ENCODE measurements at regions not wholly inside any gene's neighbourhood (a gene's known extent, or its start where the extent isn't known, plus 50 kb on each side); places are given as distances from the start of the nearest gene placed in this dataset.
"Not testable (repeated sequence)": the region's sequence is repeated elsewhere in the genome, so short reads cannot be mapped to it uniquely, and the experiment has no call there.

DNA sequence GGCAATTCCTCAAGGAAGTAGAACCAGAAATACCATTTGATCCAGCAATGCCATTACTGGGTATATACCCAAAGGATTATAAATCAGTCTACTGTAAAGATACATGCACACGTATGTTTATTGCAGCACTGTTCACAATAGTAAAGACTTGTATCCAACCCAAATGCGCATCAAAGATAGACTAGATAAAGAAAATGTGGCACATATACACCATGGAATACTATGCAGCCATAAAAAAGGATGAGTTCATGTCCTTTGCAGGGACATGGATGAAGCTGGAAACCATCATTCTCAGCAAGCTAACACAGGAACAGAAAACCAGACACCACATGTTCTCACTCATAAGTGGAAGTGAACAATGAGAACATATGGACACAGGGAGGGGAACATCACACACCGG is 130.0 kb upstream of the HS3ST4 start:
- DNase-seq = not testable (repeated sequence)

- DNase-seq = not testable (repeated sequence)
These were observed 134.8 kb upstream of the HS3ST4 start for GRCh38 chr16:25556968-25557312.

DNA sequence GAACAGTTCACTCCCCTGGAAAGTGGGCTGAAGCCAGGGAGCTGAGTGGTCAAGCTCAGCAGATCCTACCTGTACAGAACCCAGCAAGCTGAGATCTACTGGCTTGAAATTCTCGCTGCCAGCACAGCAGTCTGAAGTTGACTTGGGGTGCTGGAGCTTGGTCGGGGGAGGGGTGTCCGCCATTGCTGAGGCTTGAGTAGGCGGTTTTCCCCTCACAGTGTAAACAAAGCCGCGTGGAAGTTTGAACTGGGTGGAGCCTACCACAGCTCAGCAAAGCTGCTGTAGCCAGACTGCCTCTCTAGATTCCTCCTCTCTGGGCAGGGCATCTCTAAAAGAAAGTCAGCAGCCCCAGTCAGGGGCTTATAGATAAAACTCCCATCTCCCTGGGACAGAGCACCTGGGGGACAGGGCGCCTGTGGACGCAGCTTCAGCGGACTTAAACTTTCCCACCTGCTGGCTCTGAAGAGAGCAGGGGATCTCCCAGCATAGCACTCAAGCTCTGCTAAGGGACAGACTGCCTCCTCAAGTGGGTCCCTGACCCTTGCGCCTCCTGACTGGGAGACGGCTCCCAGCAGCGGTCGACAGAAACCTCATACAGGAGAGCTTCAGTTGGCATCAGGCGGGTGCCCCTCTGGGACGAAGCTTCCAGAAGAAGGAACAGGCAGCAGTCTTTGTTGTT is 135.3 kb upstream of the HS3ST4 start:
- not testable (repeated sequence) for DNase-seq

GRCh38 chr16:25553711-25554436 is 137.9 kb upstream of the HS3ST4 start:
- DNase-seq = no peak

- DNase-seq = no peak
These were observed 141.1 kb upstream of the HS3ST4 start for GRCh38 chr16:25550647-25551046.

DNA sequence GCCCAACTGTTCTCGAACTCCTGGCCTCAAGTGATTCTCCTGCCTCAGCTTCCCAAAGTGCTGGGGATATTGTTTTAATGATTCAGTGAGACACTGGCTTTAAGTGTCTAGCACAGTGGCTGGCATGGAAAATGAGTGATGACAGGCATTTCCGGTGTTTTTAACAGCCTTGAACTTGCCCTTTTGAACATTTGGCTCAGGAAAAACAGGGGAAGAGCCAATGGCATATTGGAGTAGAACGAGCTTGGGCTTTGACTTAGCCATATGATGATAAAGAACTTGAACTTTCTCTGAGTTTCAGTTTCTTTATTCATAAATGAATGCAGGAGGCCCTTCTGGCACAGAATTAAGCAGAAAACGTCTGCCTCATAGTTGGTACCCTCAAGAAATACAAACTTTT is 145.0 kb upstream of the HS3ST4 start:
- no peak for DNase-seq

GRCh38 chr16:25544294-25544693 is 147.5 kb upstream of the HS3ST4 start:
- no peak for DNase-seq

DNA sequence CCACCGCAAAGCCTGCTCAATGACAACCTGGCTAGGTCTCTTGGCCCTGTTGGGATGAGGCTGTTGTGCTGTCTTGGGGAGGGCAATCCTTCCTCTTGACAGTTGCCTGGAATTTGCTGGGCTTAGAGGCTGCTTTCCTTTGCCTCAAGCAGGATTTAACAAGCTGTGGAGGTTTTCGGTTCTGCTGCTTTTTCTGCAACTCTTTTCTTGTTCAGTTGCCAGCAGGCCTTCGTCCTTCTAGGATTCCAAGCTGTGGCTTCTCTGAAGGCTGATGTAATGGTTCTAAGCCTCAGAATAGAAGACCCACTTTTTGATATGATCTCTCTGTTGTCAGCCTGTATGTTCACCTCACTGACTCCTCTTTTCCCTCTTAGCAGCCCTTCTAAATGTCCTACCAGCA is 149.5 kb upstream of the HS3ST4 start:
- DNase-seq = no peak

- not testable (repeated sequence) for DNase-seq
These were observed 152.0 kb upstream of the HS3ST4 start for GRCh38 chr16:25539767-25540166.

- DNase-seq = no peak
These were observed 168.6 kb upstream of the HS3ST4 start for GRCh38 chr16:25523183-25523582.

DNA sequence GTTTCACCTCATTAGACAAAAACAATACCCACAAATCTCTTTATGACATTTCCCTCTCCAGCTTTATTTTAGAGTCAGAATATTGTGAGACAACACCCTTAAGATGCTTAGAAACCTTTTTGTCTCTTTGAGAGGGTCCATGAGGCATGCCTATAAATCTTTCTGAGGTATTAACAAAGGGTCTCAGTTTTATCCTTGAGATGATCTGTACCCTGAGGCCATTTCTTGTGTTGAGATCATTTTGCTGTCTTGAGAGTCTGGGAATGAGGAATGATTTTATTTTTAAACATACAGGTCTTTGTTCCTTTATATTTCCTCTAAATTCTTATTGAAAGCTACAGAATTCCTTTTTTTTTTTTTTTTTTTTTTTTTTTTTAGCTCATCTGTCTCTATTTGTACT is 179.7 kb upstream of the HS3ST4 start:
- no peak for DNase-seq

- no peak for DNase-seq
These were observed 182.3 kb upstream of the HS3ST4 start for GRCh38 chr16:25509456-25509855.

DNA sequence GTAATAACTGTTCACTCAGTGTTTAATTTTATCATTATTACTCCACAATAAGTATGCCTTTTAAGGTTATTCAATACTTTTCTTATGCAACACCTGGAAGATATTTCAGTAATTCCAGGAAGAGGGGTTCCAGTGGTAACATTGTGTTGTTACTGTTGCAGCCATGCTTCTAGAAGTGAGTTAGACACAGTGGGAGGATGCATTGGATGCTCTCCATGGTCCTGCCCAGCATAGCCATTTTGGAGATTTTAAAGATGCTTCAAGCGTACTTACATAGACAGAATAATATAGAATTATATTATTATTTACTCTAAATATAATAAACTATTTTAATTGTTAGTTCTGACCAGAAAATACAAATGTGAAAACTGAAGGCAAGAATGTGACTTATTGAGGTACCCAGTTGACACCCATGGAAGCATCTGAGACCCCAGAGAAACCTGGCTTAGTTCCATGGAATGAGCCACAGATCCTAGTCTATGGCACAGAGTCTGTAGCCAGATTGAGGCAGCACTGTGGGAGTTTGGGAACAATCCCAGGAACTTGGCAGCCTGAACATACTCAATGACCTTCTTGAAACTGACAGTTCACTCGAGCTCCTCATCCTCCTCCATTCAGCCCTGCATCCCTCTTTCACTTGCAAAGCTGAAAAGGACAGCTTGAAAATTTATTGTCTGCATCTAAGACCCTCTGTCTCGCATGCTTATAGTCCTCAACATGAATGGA is 190.1 kb upstream of the HS3ST4 start:
- no peak for DNase-seq

DNA sequence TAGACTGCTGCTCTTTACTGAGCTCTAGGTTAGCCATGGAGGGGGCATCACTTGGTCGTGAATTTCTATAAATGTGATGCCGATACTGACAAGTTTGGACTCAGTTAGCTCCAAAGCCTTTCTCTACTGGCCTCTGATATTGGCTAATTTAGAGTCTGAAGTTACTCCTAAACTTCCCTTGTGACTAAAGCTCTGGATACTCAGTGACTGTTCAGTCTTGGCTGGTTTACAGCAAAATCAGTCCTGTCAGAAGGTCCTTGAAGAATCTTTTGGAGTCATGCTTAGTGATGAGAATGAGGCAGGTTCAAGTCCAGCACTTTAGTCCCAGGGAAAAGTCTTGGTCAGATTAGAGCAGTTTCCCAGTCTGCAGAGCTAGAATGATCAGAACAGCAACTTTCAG is 197.5 kb upstream of the HS3ST4 start:
- no peak for DNase-seq

DNA sequence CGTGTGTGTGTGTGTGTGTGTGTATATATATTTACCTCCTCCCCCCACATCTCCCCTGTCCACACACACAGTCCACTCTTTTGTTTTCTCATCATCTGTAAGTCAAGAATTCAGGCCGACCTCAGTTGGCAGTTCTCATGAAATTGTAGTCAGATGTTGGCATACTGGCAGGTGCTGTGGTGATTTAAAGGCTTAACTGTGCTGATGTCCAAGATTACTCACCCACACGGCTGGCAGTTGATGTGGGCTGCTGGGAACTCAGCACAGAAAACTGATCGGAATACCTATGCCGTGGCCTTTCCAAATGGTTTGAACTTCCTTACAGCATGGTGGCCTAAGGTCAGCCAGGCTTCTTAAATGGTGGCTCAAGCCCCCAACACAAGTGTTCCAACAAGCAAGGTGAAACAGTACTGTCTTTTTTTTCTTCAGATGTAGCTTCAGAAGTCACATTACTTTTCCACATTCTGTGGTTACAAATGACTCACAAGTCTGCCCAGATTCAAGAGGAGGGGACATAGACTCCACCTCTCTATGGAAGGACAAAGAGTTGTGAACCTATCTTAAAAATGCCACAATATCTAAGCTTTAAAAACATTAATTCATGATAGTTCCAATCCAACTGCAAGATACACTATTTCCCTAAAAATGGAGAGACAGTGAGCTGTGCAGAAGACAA is 198.5 kb upstream of the HS3ST4 start:
- DNase-seq = no peak

GRCh38 chr16:25488435-25488834 is 203.3 kb upstream of the HS3ST4 start:
- DNase-seq = no peak

- DNase-seq = no peak
These were observed 203.9 kb upstream of the HS3ST4 start for GRCh38 chr16:25487888-25488287.

DNA sequence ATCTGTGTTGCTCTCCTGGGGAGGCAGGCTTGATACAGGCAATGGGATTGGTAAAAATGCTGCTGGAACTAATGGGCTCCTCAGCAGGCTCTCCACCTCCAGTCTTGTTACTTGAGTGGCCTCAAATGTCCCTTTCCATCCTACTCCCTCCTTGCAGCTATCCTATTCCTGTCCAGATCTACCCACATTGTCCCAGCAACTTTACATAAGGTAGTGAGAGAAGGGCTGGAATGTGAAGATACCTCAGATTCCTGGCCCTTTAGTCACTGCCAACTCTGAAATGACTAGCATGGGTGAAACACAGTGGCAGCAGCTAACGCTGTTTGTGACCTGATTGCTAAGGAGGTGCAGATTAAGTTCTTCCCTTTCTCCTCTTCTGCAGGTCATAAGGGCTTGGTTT is 210.1 kb upstream of the HS3ST4 start:
- DNase-seq = no peak

GRCh38 chr16:25478476-25478875 is 213.3 kb upstream of the HS3ST4 start:
- DNase-seq = no peak

- no peak for DNase-seq
These were observed 206.4 kb upstream of the ZKSCAN2 start for GRCh38 chr16:25464058-25464457.

DNA sequence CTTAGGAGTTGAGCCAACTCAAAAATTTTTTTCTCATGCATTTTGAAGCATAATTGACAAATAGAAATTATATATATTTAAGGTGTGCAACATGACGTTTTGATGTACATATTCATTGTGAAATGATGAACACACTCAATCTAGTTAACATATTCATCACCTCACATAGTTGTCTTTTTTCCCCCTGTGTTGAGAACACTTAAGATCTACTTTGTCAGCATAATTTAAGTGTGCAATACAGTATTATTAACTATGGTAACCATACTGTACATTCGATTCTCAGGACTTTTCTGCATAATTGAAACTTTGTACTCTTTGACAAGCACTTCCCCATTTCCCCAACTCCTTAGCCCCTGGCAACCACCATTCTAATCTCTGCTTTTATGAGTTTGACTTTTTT is 192.2 kb upstream of the ZKSCAN2 start:
- DNase-seq = no peak

- DNase-seq = no peak
These were observed 186.3 kb upstream of the ZKSCAN2 start for GRCh38 chr16:25443994-25444393.

DNA sequence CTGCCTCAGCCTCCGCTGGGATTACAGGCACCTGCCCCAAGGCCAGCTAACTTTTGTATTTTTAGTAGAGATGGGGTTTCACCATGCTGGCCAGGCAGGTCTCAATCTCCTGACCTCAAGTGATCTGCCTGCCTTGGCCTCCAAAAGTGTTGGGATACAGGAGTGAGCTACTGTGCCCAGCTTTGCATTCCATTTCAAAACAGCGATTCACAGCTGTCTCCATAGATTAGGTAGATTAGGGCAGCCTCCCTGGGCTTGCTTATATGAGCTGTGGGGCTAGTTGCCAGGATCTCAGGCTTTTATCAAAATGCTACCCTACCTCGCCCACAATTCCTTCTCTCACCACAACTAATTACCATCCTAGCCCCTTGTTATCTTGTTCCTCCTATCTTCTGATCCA is 176.4 kb upstream of the ZKSCAN2 start:
- no peak for DNase-seq

DNA sequence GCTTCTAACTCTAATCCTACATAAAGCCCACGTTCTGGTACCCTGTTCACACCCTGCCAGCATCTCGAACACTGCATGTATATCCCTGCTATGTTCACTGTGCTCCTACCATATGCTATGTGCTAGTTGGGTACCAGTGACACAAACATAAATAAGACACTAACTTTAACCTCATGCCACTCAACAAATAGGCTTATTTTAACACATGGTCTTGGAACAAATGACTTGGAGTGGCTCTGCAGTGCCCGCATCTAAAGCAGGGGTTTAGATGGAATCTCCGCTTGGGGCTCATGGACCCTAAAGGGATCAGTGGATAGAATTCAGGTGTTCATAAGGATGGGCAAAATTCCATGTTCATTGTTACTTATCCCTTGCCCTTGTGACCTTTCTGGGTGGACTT is 175.7 kb upstream of the ZKSCAN2 start:
- DNase-seq = no peak
